ENCODE measurements at regions not wholly inside any gene's neighbourhood (a gene's known extent, or its start where the extent isn't known, plus 50 kb on each side); places are given as distances from the start of the nearest gene placed in this dataset.

DNA sequence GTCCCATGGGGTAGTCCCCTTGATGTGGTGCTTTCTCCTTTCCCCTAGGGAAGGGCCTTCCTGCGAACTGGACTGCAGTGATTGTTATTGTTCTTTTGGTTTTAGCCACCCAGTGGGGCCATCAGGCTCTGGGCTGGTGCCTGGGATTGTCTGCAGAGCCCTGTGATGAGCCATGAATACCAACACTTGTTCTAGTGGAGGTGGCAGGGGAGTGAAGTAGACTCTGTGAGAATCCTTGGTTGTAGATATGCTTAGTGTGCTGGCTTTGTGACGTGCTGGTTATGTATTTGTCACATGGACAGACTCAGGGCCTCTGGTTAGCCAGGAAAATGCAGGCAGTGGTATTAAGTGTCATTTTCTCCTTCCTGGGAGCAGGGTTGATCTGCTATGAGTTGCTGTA is 51.8 kb upstream of the NDUFB4 start:
- no peak for DNase-seq (ENCODE audit: low read depth)

DNA sequence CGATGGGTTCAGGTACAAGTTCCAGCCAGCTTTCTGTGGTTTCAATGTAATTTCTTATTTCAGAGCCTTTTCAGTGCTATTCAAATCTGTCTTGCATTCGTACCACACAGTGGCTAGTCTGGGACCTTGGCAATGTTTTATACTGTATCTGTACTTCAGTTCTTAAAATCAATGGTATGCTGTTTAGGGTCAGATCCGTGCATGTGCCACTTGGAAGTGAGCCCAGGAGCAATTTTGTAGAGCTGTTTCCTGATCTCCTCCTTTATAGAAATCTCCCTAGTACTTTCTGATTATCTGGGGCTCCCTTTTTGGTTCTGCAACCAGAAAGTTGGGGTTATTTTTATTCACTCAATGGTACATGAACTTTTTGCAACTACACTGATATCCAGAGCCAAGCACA is 59.5 kb upstream of the NDUFB4 start:
- no peak for DNase-seq (ENCODE audit: low read depth)

DNA sequence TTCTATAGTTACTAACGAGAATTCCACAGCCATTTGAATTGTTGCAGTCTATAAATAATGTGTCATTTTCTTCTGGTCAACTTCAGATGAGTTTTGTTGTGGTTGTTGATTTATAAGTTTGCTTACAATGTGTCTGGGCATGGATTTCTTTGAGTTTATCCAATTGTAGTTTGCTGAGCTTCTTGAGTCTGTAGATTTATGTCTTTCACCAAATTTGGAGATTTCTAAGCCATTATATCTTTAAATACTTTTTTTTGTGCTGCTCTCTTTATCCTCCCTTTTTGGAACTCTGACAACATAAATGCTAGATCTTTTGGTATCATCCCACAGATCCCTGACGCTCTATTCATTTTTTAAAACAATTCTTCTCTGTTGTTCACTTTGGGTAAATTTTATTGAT is 63.2 kb upstream of the NDUFB4 start:
- DNase-seq (ENCODE audit: low read depth) = no peak

DNA sequence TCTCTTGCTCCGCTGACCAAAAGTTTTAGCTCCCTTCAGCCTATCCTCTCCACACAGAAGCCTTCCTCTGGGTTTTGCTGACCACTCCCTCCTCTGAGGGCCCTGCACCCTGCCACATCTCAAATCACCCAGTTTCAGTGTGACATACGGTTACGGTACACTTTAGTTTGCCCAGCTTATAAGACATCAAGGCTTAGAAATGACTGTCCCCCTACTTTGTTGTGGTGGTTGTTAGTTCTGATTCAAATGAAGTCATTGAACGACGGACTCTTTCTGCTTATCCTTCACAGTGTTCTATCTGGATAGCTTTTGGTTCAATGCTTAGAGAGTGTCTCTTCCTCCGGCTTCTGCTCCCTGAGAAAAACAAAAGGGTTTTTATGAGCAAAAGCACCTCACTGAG is 68.0 kb upstream of the NDUFB4 start:
- DNase-seq (ENCODE audit: low read depth) = no peak

DNA sequence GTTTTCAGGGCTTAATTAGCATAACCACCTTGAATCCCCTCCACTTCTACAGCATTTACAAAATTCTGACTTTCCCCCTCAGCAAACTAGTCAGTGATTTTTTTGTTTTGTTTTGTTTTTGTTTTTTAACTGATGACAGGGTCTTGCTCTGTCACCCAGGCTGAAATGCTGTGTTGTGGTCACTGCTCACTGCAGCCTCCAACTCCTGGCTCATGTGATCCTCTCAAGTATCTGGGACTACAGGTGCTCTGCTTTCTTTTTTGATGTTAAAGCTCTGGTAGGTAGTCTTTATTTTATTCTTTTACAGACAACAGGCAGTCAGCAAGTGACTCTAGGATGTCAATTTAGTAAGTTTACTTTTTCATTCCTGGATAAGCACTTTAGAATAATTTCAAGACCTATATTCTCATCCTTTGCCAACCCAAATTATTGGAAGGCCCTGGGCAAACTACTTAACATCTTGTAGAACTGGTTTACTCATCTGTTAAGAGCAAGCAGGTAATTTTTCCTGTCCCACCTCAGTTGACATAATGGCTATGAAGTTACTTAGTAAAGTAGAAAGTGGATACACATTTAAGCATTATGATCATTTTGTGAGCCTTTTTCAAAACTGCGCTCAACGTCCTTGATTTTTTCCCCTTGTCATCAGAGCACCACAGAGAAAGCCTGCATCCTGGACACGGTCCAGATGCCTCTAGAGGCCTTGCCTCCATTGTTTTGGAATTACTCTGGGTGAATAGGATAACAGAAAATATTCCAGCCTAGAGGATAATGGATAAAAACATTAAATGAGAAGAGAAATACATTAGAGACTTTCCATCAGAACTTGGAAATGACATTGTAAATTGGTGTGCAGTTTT is 69.9 kb upstream of the NDUFB4 start:
- DNase-seq (ENCODE audit: low read depth) = no peak

DNA sequence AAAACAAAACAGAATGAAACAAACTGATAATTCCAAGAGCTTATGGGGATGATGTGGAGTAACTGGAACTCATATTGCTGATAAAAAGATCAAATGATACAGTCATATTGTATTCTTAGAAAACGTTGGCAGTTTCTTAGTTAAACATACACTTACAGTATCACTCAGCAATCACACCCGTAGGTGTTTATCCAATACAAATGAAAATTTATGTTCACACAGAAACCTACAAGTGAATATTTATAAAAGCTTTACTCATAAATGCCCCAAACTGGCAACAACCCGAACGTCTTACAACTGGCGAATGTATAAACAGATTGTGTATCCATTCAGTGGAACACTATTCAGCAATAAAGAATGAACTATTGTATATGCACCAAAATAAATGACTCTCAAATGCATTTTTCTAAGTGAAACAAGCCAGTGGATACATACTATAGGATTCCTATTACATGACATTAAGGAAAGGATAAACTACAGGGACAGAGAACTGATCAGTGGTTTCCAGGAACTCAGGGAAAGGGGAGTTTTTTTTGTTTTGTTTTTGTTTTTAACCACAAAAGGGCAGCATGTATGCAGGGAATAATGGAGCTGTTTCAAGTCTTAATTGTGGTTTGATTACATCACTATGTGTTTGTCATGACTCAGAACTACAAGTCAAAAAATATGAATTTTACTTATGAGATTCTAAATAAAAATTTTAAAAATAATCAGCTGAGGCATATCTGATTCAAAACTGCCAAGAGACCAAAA is 71.8 kb upstream of the NDUFB4 start:
- DNase-seq (ENCODE audit: low read depth) = peak; percentile 80

DNA sequence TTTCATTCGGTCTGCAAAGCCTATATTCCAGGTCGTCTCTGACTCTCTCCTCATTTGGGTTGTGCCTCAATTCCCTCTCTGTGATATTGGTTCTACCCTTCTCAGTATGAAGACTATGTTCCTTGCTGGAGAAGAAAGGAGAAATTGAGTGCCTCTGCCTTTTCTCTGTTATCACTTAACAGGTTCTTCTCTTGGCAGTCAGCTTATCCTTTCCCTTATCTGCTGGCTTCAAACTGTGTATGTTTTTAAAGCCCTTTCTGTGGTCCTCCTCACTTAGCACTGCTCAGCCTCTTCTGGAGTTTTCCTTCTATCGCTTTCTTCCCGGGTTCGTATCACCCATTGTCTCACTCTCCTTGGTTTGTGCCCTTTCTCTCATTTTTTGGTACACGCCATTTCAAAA is 65.3 kb upstream of the FSTL1 start:
- DNase-seq (ENCODE audit: low read depth) = no peak

DNA sequence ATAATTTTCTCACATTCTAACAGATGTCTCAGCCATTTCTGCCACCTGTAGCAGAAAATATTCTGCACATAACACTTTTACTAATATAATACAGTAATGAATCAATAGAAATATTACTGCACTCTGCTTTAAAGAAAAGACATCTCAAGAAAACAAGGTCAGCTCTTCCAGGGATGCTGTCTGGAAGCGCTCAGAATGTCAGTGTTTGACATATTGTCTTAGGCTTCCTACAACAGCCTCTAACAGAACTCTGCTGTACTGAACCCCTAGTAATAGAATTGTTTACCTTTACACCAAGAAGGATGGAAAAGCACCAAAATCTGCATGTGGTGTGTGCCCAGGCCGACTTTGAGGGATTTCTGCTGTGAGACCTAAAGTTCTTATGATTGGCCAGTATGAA is 61.9 kb upstream of the FSTL1 start:
- no peak for DNase-seq (ENCODE audit: low read depth)

DNA sequence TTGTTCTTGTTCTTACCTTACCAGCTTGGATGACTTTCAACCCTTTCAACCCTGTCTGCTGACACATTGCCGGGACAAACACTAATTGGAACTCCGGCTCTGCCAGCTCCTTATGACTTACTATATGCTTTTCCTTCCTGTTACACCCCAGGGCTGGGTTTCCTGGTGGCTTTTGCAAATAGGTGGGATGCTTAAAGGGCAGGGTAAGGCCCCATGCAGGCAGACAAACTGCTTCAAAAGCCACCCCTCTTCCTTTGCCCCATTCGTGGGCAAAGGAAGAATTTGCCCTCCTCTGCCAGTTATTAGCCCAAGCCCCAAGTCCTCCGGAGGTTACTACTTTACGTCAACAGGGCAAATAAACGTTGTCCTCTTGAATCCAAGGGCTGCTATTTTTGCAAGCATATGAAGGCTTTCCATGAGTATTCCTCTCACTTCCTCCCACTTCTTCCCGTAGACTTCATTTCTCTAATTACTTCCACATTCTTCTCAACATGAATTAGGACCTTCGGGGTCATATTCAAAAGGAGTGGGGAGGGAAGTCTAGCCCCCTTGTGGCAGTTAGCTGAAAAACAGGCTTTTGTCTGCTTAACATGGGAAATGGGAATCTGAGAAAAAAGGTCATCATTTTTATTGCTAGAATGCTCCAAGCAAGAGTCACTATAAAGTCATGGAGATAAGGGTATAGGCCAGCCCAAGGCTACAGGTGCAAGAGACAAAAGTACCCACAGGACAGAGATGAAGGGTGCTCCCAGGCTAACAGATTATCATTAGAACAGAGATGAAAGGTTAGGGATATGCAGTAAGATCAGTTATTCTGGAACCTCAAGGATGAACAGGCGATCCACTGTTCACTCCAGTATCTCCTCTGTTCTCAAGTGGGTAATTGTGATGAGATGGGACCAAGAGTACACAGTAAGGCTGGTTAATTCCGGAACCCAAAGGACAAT is 56.3 kb upstream of the FSTL1 start:
- DNase-seq (ENCODE audit: low read depth) = peak; percentile 64

DNA sequence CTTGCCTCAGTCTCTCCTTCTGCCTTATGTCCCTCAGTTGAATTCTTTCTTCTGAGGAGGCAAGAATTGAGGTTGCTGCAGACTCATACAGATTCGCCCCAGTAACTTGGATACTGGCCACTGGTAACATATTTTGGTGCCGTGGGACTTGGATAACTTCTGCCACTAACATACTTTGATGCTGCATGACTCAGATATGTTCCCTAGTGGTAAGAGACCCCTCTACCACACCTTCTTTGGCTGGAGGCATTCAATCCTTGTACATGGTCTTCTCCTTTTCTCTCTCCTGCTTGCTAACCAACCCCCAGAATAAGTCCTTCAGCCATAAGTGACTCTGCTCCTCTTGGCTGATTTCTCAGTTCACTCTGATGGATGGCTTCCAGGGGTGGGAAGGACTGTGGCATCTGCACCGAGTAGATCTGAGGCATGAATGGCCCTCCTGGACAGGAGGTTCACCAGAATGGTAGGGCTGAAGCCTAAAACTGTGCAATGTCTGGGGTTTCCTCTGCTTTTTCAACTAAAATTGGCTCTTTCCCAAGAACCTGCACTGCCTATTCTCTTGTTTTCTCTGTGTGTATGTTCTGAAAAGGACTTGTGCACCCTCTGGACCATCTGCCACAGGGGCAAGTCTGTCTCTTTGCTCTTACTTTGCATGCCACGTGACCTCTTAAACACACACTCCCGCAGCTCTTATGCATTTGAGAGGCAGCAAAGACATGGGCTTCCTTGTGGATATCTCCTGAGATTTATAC is 55.5 kb upstream of the FSTL1 start:
- peak; percentile 34 for DNase-seq (ENCODE audit: low read depth)

DNA sequence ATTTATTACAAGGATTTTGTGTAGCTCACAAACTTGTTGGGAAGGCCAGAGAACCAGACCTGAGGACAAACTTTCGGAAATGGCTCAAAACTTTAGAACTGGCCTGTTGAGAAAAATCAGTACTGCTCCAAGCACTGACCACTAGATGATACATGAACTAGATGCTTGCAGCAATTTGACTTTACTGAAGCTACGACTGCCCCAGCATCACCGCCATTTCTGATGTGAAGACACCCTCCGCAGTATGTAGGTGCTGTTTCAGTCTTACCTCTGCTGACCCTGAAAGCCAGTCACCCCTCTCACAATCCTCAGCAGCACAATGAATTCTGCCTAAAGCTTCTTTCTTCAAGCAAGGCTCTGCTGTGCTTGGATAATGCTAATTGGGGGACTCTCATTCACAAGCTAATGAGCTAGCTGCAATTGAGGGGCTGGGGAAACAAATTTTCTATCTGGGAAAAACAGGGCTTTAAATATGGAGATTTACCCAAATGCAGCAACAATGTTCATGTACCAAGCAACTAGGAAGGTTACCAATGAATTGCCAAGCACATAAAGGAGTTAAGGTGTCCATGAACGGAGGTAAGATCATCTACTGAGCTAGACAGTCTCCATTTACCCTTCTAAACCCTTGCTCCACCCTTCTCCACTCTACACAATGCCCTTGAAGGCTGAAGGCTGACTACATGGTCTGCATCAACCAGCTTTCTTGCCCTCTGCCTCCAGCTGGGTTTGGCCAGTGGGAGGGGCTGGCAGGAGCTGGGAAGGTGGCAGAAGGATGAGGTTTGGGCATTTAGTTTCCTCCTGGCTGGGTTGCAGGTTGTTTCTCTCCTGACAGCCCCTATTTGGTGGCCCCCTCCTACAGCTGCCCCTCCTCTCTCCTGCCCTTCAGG is 53.2 kb upstream of the FSTL1 start:
- no peak for DNase-seq (ENCODE audit: low read depth)

DNA sequence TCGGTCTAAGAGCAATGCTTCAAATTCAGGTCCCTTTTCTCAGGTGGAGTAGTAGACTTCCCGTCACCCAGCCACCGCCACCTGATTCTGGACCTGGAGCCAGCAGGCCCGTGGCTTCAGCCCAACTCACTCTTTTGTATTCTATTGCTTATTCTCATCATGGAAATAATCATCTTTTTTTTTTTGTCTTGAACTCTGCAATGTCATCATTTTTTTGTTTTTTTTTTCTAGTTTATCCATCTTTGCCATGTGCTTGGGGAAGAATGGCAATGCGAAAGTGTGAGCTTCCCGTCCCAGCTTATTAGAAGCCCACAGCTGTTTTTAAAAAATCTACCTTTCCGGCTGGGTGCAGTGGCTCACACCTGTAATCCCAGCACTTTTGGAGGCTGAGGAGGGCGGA is 51.3 kb upstream of the FSTL1 start:
- no peak for DNase-seq (ENCODE audit: low read depth)
